Transverse colon (tissue), 4 donors: ENCODE measurements at regions not wholly inside any gene's neighbourhood (a gene's known extent, or its start where the extent isn't known, plus 50 kb on each side); places are given as distances from the start of the nearest gene placed in this dataset.

ENCODE experiments used
- CTCF ChIP-seq, 5 experiments: fragments of 200-600 bp in 3 of 5; fragments of 450-650 bp in 2 of 5; sonication (generic) in 3 of 5; IDR thresholded peaks; 1 replicate in 2 of 5; 2 replicates in 3 of 5; pipeline ENCODE4 v1.5.1; 2016 to 2017; ENCODE audit warnings: antibody characterized with exemption in 5 of 5, inconsistent platforms in 3 of 5, mild to moderate bottlenecking in 2 of 5, moderate library complexity in 1 of 5
- EP300 ChIP-seq: sonication (generic); formaldehyde crosslinking; IDR thresholded peaks from one replicate; pipeline ENCODE4 v1.6.1; 2017; ENCODE audit warnings: antibody characterized with exemption, low read depth
- POLR2A ChIP-seq: fragments of 450-650 bp; IDR thresholded peaks from one replicate; pipeline ENCODE4 v1.6.1; 2016; ENCODE audit warnings: antibody characterized with exemption, mild to moderate bottlenecking, moderate library complexity
- POLR2AphosphoS5 ChIP-seq, 3 donors: sonication (generic); formaldehyde crosslinking; IDR thresholded peaks; one replicate each; pipeline ENCODE4 v1.6.1; 2016; ENCODE audit warnings: antibody characterized with exemption in 3 of 3

- TF ChIP-seq POLR2A (no peak), CTCF (IDR thresholded peaks at IDR 0.05) (no peak), POLR2AphosphoS5 (IDR thresholded peaks at IDR 0.05) (no peak), EP300 (no peak)
These were observed 149.6 kb downstream of the CRYBB2 start for GRCh38 chr22:25369041-25369440.
